Gastrocnemius medialis (tissue), 4 donors: ENCODE measurements at regions not wholly inside any gene's neighbourhood (a gene's known extent, or its start where the extent isn't known, plus 50 kb on each side); places are given as distances from the start of the nearest gene placed in this dataset.
A peak's percentile ranks its signal among the peaks of the same experiment; 100 is the strongest.

Experiments used
- ATAC-seq, 2 donors: fragments of 150-250 bp; one replicate each; pipeline ENCODE4 v1.9.1; 2016
- DNase-seq, 2 donors: peaks; one replicate each; pipeline ENCODE4 v3.0.0-alpha.2; 2019
- H3K27ac ChIP-seq, 4 donors: fragments of 200-600 bp; sonication (generic); 1 replicate in 1 of 4; 2 replicates in 3 of 4; pipeline ENCODE4 v1.5.1; 2016 to 2018; ENCODE audit warnings: mild to moderate bottlenecking in 2 of 4, moderate library complexity in 1 of 4
- H3K27me3 ChIP-seq, 3 donors: fragments of 200-600 bp; sonication (generic) in 2 of 3; 1 replicate in 1 of 3; 2 replicates in 2 of 3; pipeline versions ENCODE4 v1.5.1 to v1.6.0; 2016 to 2019; ENCODE audit warnings: mild to moderate bottlenecking in 1 of 3, moderate library complexity in 1 of 3
- H3K36me3 ChIP-seq, 2 donors: fragments of 200-600 bp; sonication (generic) in 1 of 2; one replicate each; pipeline ENCODE4 v1.5.1; 2017 to 2018
- H3K4me1 ChIP-seq, 2 donors: fragments of 200-600 bp; sonication (generic) in 1 of 2; one replicate each; pipeline ENCODE4 v1.5.1; 2016 to 2017; ENCODE audit warnings: mild to moderate bottlenecking in 2 of 2
- H3K4me3 ChIP-seq, 4 donors: fragments of 200-600 bp; sonication (generic) in 3 of 4; 1 replicate in 1 of 4; 2 replicates in 3 of 4; pipeline ENCODE4 v1.5.1; 2016 to 2019; ENCODE audit warnings: mild to moderate bottlenecking in 2 of 4
- H3K9me3 ChIP-seq, 3 donors: fragments of 200-600 bp; sonication (generic) in 2 of 3; 1 replicate in 1 of 3; 2 replicates in 2 of 3; pipeline ENCODE4 v1.5.1; 2016 to 2019
- POLR2A ChIP-seq, 2 donors: fragments of 450-650 bp; IDR thresholded peaks; one replicate each; pipeline ENCODE4 v1.6.1; 2017; ENCODE audit warnings: antibody characterized with exemption in 2 of 2, mild to moderate bottlenecking in 2 of 2, moderate library complexity in 2 of 2
- in situ Hi-C, 4 donors: fragments of 200-750 bp; cut with MboI; loops; one replicate each; pipeline versions ENCODE4 v1.15.0 to v1.8.0; 2017; ENCODE audit warnings: low sequenced_read_pairs in 4 of 4
- intact Hi-C: fragments of 100-400 bp; cut with DNase I; formaldehyde crosslinking; loops from one replicate; pipeline ENCODE4 v1.15.1; 2023; ENCODE audit warnings: low total_unique reads
- TF ChIP-seq, protein P1 (sequence below), 5 experiments: fragments of 450-650 bp in 3 of 5; fragments of 200-600 bp in 2 of 5; sonication (generic) in 2 of 5; IDR thresholded peaks in 4 of 5; conservative IDR thresholded peaks in 1 of 5; 1 replicate in 4 of 5; 2 replicates in 1 of 5; pipeline ENCODE4 v1.5.1; 2016 to 2019; ENCODE audit warnings: antibody characterized with exemption in 5 of 5, mild to moderate bottlenecking in 3 of 5, moderate library complexity in 3 of 5

GRCh38 chr10:129330211-129330610, 136.8 kb upstream of the MGMT start:
- DNase-seq (no peak), ATAC-seq (no peak)
- Histone ChIP-seq H3K36me3 (no peaks in the 10 kb centered on the region), H3K27me3 (no peaks in the 10 kb centered on the region), H3K9me3 (no peaks in the 10 kb centered on the region), H3K4me3 (no peak overlapping the region), H3K4me1 (no peaks in the 10 kb centered on the region), H3K27ac (no peak overlapping the region)
- intact Hi-C loops, result loop anchor here (10.0 kb wide), 1 partner anchor 295 kb away; no protein-coding TSS in a partner anchor
- TF ChIP-seq, protein P1, sequence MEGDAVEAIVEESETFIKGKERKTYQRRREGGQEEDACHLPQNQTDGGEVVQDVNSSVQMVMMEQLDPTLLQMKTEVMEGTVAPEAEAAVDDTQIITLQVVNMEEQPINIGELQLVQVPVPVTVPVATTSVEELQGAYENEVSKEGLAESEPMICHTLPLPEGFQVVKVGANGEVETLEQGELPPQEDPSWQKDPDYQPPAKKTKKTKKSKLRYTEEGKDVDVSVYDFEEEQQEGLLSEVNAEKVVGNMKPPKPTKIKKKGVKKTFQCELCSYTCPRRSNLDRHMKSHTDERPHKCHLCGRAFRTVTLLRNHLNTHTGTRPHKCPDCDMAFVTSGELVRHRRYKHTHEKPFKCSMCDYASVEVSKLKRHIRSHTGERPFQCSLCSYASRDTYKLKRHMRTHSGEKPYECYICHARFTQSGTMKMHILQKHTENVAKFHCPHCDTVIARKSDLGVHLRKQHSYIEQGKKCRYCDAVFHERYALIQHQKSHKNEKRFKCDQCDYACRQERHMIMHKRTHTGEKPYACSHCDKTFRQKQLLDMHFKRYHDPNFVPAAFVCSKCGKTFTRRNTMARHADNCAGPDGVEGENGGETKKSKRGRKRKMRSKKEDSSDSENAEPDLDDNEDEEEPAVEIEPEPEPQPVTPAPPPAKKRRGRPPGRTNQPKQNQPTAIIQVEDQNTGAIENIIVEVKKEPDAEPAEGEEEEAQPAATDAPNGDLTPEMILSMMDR (IDR thresholded peaks at IDR 0.05 in 4 of 5, conservative IDR thresholded peaks at IDR 0.05 in 1 of 5), result no peak
- TF ChIP-seq POLR2A (IDR thresholded peaks at IDR 0.05), result no peak
- in situ Hi-C loops, result loop anchor here in 2 of 4 donors (10.0 kb wide), 1 partner anchor 295 kb away; no protein-coding TSS in a partner anchor

- no peak for ATAC-seq
- DNase-seq, result no peak
- Histone ChIP-seq H3K36me3 (no peaks in the 10 kb centered on the region), H3K4me1 (no peaks in the 10 kb centered on the region), H3K27me3 (no peaks in the 10 kb centered on the region), H3K9me3 (no peaks in the 10 kb centered on the region), H3K4me3 (no peak overlapping the region), H3K27ac (no peak overlapping the region)
- in situ Hi-C loops (loop anchor here in 2 of 4 donors (10.0 kb wide), 1 partner anchor 297 kb away; no protein-coding TSS in a partner anchor), intact Hi-C loops (loop anchor here (10.0 kb wide), 1 partner anchor 297 kb away; no protein-coding TSS in a partner anchor)
- TF ChIP-seq, protein P1 (IDR thresholded peaks at IDR 0.05 in 4 of 5, conservative IDR thresholded peaks at IDR 0.05 in 1 of 5), result no peak
- TF ChIP-seq POLR2A (IDR thresholded peaks at IDR 0.05), result no peak
Observed at GRCh38 chr10:129331207-129331838, 135.7 kb upstream of the MGMT start.

- in situ Hi-C loops, result loop anchor here in 2 of 4 donors (10.0 kb wide), 1 partner anchor 297 kb away; no protein-coding TSS in a partner anchor
Observed at GRCh38 chr10:129331839-129332220, 135.2 kb upstream of the MGMT start.

DNA sequence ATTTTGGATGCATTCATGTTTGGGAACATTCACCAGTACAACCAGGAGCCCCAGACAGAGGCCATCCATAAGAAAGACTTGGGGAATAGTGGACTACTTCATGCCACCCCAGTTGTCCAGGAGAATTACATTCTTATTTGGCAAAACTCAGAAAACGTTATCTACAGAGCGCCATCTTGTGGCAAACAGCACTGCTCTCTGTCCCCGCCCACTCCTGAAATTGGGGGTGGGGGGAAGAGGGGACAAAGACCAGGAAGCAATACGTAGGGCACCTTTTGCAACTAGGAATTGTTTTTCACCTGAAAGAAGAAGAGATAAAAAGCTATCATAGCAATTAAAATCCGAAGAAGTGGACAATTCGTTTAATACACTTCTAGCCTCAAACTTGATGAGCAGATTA, 134.6 kb upstream of the MGMT start:
- H3K4me1 ChIP-seq, result no peaks in the 10 kb centered on the region
- H3K36me3 ChIP-seq, result no peaks in the 10 kb centered on the region
- intact Hi-C loops (loop anchor here (10.0 kb wide), 1 partner anchor 298 kb away; no protein-coding TSS in a partner anchor), in situ Hi-C loops (loop anchor here in 2 of 4 donors (10.0 kb wide), 1 partner anchor 298 kb away; no protein-coding TSS in a partner anchor)
- no peak overlapping the region for H3K27ac ChIP-seq
- TF ChIP-seq, protein P1 (IDR thresholded peaks at IDR 0.05 in 4 of 5, conservative IDR thresholded peaks at IDR 0.05 in 1 of 5), result peak in 4 of 5 experiments; percentile 12 to 42 (median 26)
- no peak for TF ChIP-seq POLR2A (IDR thresholded peaks at IDR 0.05)
- DNase-seq (no peak), ATAC-seq (no peak)
- H3K27me3 ChIP-seq, result no peaks in the 10 kb centered on the region
- no peak overlapping the region for H3K4me3 ChIP-seq
- no peaks in the 10 kb centered on the region for H3K9me3 ChIP-seq

More at GRCh38 chr10:129331839-129332220, 135.2 kb upstream of the MGMT start:
- Histone ChIP-seq H3K27me3 (no peaks in the 10 kb centered on the region), H3K36me3 (no peaks in the 10 kb centered on the region), H3K4me1 (no peaks in the 10 kb centered on the region), H3K27ac (no peak overlapping the region), H3K4me3 (no peak overlapping the region), H3K9me3 (no peaks in the 10 kb centered on the region)
- DNase-seq (no peak), ATAC-seq (no peak)
- TF ChIP-seq, protein P1 (IDR thresholded peaks at IDR 0.05 in 4 of 5, conservative IDR thresholded peaks at IDR 0.05 in 1 of 5), result no peak
- TF ChIP-seq POLR2A (IDR thresholded peaks at IDR 0.05), result no peak
- intact Hi-C loops, result loop anchor here (10.0 kb wide), 1 partner anchor 297 kb away; no protein-coding TSS in a partner anchor
